SK-N-MC (cell line): ENCODE measurements at regions not wholly inside any gene's neighbourhood (a gene's known extent, or its start where the extent isn't known, plus 50 kb on each side); places are given as distances from the start of the nearest gene placed in this dataset.

Experiments used
- DNase-seq: peaks from one replicate; pipeline ENCODE4 v3.0.0-alpha.2; 2011; ENCODE audit warnings: low read depth, low spot score
- H3K27ac ChIP-seq: fragments of 200-600 bp; sonication (generic); 2 replicates; pipeline ENCODE4 v1.5.1; 2016; ENCODE audit warnings: mixed run types
- H3K36me3 ChIP-seq: fragments of 200-600 bp; sonication (generic); 2 replicates; pipeline ENCODE4 v1.6.1; 2017; ENCODE audit warnings: antibody characterized with exemption, low read length, mixed read lengths; ENCODE audit not compliant: insufficient read depth
- H3K4me3 ChIP-seq: fragments of 200-600 bp; sonication (generic); 2 replicates; pipeline ENCODE4 v1.5.1; 2016
- H3K9ac ChIP-seq: fragments of 200-600 bp; sonication (generic); 2 replicates; pipeline ENCODE4 v1.8.0; 2017; ENCODE audit warnings: mixed run types, mixed read lengths; ENCODE audit not compliant: insufficient read length
- H3K9me3 ChIP-seq: fragments of 200-600 bp; sonication (generic); 2 replicates; pipeline ENCODE4 v1.6.1; 2017; ENCODE audit warnings: low read depth, mild to moderate bottlenecking, antibody characterized with exemption, low read length, moderate library complexity, mixed read lengths
- EZH2 ChIP-seq: fragments of 200-600 bp; sonication (generic); IDR thresholded peaks from one replicate; pipeline ENCODE4 v1.6.1; 2017; ENCODE audit warnings: antibody characterized with exemption
- FOXP2 ChIP-seq: optimal IDR thresholded peaks from 2 replicates; pipeline ENCODE3; 2011; ENCODE audit warnings: mild to moderate bottlenecking, moderate library complexity; ENCODE audit not compliant: insufficient read depth; ENCODE audit errors: extremely low read length, control extremely low read depth
- POLR2AphosphoS5 ChIP-seq: IDR thresholded peaks from 2 replicates; pipeline ENCODE4 v1.6.1; 2012; ENCODE audit warnings: mild to moderate bottlenecking, low read depth, low read length, borderline replicate concordance

- Histone ChIP-seq H3K4me3 (peak overlapping the region; percentile 14; the same call in 1 of the 2 replicates), H3K36me3 (no peaks in the 10 kb centered on the region), H3K9ac (no peak overlapping the region), H3K27ac (no peak overlapping the region), H3K9me3 (no peaks in the 10 kb centered on the region)
- no peak for DNase-seq
- TF ChIP-seq POLR2AphosphoS5 (no peak), EZH2 (no peak), FOXP2 (no peak)
Observed at GRCh38 chr9:26723486-26723885, 169.1 kb downstream of the CAAP1 start.

- Histone ChIP-seq H3K36me3 (no peaks in the 10 kb centered on the region), H3K27ac (no peak overlapping the region), H3K9ac (no peak overlapping the region), H3K4me3 (no peak overlapping the region), H3K9me3 (no peaks in the 10 kb centered on the region)
- TF ChIP-seq POLR2AphosphoS5 = no peak
- TF ChIP-seq EZH2 = no peak
- no peak for TF ChIP-seq FOXP2
- DNase-seq = no peak
Observed at GRCh38 chr9:26722755-26723154, 169.8 kb downstream of the CAAP1 start.

DNA sequence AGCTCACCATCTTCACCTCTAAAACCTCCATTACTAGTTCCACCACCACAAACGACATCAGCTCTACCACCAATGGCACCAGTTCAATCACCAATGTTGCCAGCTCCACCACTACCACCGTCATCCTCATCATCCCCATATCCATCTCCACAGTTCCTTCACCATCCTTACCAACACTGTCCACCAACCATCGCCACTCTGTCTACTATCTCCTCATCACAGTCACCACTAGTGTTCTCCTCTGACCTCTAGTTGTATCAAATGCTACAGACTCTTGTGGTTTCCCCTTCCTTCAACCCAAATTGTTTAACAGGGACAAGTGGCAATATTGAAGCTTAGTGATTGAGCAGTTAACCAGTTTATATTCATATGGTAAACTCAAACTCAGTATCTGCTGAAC is 182.6 kb downstream of the CAAP1 start:
- no peak overlapping the region for H3K27ac ChIP-seq
- H3K36me3 ChIP-seq = no peaks in the 10 kb centered on the region
- no peak for DNase-seq
- no peak overlapping the region for H3K9ac ChIP-seq
- no peaks in the 10 kb centered on the region for H3K9me3 ChIP-seq
- H3K4me3 ChIP-seq = no peak overlapping the region
- TF ChIP-seq POLR2AphosphoS5 = no peak
- TF ChIP-seq FOXP2 = no peak
- TF ChIP-seq EZH2 = no peak

DNA sequence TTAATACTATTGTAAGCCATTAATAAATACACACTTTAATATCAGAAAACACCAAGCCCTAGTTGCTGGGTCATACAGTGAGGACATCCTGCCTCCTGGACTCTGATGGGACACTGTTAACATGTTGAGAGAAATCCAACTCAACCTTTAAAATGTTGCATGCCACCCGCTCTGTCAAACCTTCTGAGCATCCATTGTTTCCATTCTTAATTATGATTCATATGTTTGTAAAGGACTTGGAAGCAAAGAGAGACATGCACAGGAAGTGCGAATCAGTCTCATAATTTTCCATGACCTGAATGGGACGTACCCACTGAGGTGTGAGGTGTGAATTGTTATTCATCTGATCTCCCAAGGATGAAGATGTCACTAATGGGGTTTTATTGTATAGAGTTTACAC is 186.4 kb downstream of the CAAP1 start:
- TF ChIP-seq FOXP2 = no peak
- no peak for TF ChIP-seq EZH2
- no peak for TF ChIP-seq POLR2AphosphoS5
- Histone ChIP-seq H3K9ac (no peak overlapping the region), H3K4me3 (no peak overlapping the region), H3K27ac (no peak overlapping the region), H3K9me3 (no peaks in the 10 kb centered on the region), H3K36me3 (no peaks in the 10 kb centered on the region)
- DNase-seq = no peak

GRCh38 chr9:26695298-26695622 is 197.3 kb downstream of the CAAP1 start:
- H3K27ac ChIP-seq = no peak overlapping the region
- no peaks in the 10 kb centered on the region for H3K36me3 ChIP-seq
- TF ChIP-seq POLR2AphosphoS5 (no peak), FOXP2 (no peak), EZH2 (no peak)
- no peaks in the 10 kb centered on the region for H3K9me3 ChIP-seq
- H3K4me3 ChIP-seq = no peak overlapping the region
- H3K9ac ChIP-seq = no peak overlapping the region
- DNase-seq = no peak

GRCh38 chr9:26694381-26695297 is 198.0 kb downstream of the CAAP1 start:
- no peak for DNase-seq

GRCh38 chr9:26689041-26689440 is 203.6 kb downstream of the CAAP1 start:
- no peak overlapping the region for H3K4me3 ChIP-seq
- H3K27ac ChIP-seq = no peak overlapping the region
- no peak overlapping the region for H3K9ac ChIP-seq
- H3K9me3 ChIP-seq = no peaks in the 10 kb centered on the region
- TF ChIP-seq POLR2AphosphoS5 = no peak
- TF ChIP-seq FOXP2 = no peak
- DNase-seq = no peak
- H3K36me3 ChIP-seq = no peaks in the 10 kb centered on the region

More at GRCh38 chr9:26694381-26695297, 198.0 kb downstream of the CAAP1 start:
- no peak overlapping the region for H3K4me3 ChIP-seq
- H3K27ac ChIP-seq = no peak overlapping the region
- no peaks in the 10 kb centered on the region for H3K9me3 ChIP-seq
- no peaks in the 10 kb centered on the region for H3K36me3 ChIP-seq
- TF ChIP-seq FOXP2 = no peak
- TF ChIP-seq EZH2 = no peak
- TF ChIP-seq POLR2AphosphoS5 = no peak
- H3K9ac ChIP-seq = no peak overlapping the region

DNA sequence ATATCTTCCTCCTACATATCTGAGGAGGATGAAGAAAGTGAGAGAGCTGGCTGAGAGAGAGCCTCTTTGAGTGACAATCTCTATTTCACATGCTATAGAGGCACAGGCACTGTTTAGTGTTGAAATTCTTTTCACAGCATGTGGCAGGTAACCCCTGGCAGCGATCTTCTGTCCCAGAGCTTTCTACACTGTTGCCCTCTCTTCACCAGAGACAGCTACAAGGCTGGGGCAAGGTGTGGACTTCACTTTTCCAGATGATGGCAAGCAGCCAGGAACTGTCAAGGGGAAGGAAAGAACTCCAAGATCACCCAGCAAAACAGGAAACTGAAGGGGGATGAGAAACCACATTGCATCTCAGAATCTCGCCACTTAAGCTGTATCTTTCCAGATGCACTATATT is 205.2 kb downstream of the CAAP1 start:
- H3K36me3 ChIP-seq = no peaks in the 10 kb centered on the region
- TF ChIP-seq POLR2AphosphoS5 = no peak
- TF ChIP-seq FOXP2 = no peak
- no peak for TF ChIP-seq EZH2
- peak; percentile 10 for DNase-seq
- H3K4me3 ChIP-seq = no peak overlapping the region
- H3K9ac ChIP-seq = no peak overlapping the region
- no peak overlapping the region for H3K27ac ChIP-seq
- H3K9me3 ChIP-seq = no peaks in the 10 kb centered on the region

- Histone ChIP-seq H3K9me3 (no peaks in the 10 kb centered on the region), H3K36me3 (no peaks in the 10 kb centered on the region), H3K9ac (no peak overlapping the region), H3K27ac (no peak overlapping the region), H3K4me3 (no peak overlapping the region)
- TF ChIP-seq POLR2AphosphoS5 = no peak
- no peak for TF ChIP-seq EZH2
- TF ChIP-seq FOXP2 = no peak
- no peak for DNase-seq
Observed at GRCh38 chr9:26685818-26686217, 206.8 kb downstream of the CAAP1 start.
